C1 segment of cervical spinal cord (tissue), 14 donors: ENCODE measurements at regions not wholly inside any gene's neighbourhood (a gene's known extent, or its start where the extent isn't known, plus 50 kb on each side); places are given as distances from the start of the nearest gene placed in this dataset.
A peak's percentile ranks its signal among the peaks of the same experiment; 100 is the strongest.

Source experiments
- DNase-seq, 14 donors: peaks; one replicate each; lab custom pipeline; 2025; lab: John Stamatoyannopoulos, UW

DNA sequence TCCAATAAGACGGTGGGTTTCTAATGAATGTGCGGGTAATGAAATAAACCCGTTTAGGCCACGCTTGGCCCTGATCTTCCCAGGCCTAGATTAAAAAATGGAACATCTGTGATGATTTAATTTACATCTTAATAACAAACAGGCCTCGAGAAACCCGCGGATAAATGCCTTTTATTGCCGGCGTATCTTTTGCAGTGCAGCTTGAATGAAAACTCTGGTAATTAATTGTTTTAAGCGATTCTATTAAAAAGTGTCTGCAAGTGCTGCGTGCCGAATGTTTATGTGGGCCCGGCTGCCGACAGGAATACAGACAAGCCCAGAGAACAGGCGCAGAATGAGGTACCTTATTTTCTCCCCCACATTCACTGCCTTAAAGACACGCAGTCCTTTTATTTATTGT, 420.7 kb downstream of the MN1 start:
- no peak for DNase-seq

DNA sequence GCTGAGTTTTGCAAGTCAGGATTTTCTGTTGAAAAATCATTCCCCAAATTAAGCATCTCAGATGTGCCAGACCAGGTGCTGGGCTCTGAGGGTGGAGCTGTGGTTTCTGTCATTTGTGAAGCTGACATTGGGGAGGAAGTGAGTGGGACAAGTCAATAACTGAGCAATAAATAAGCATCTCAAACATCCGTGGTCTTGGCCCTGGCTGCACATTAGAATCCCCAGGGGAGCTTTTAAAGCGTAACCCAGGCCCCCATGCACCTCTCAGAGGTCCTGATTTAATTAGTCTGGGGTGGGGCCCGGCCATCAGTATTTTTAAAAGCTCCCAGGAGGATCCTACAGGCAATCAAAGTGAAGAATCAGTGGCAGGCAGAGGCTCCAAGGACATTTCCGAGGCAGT, 420.0 kb downstream of the MN1 start:
- no peak for DNase-seq

DNA sequence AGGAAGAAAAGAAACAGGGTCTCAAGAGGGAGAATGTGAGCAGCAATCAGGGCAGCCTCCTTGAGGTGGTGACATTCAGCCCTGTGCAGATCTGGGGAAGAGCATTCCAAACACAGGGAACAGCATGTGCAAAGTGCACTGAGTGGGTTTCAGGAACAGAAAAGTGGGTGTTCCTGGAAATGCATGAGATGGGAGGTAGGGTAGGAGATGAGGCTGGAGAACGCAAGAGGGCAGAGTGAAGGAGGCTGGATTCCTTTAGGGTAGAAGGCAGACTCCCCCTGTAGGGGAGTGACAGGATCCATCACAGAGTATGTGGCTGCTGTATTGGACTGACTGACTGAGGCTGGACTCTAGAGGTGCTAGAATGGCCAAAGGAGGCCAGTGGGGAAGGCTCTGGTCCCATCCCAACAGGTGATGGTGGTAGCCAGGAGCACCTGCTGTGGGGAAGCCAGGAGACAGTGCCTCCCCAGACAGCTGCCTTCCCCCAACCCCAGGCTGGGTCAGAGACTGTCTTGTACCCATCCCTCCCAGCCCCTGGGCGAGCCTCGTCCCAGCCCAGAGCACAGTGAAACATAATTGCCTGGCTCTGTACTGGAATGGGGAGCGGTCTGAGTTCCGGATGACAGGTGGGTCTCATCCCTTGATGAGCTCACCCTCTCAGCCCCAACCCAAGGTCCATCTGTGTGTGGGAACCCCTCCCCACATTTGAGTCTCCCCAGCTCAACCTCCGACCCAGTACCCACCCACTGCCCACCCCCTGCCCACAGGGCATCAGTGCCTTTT, 419.4 kb downstream of the MN1 start:
- DNase-seq, result no peak

DNA sequence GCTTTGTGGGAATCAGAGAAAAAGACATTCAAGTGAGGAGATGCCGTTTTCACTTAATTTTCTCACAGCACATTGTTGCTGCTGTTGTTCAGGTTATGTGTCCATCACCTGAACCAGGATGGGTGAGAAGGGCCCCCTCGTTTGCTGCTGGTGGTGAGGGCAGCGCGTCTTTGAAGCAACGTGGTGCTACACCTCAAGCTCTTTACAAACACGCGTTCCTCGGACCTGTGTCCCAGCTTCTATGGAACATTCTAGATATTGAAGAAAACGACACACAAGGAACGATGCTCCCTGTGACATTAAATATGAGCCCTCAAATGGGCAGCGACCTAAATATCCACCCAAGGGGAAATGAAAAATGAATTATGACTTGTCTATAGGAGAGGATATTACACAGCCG, 418.6 kb downstream of the MN1 start:
- DNase-seq, result no peak

DNA sequence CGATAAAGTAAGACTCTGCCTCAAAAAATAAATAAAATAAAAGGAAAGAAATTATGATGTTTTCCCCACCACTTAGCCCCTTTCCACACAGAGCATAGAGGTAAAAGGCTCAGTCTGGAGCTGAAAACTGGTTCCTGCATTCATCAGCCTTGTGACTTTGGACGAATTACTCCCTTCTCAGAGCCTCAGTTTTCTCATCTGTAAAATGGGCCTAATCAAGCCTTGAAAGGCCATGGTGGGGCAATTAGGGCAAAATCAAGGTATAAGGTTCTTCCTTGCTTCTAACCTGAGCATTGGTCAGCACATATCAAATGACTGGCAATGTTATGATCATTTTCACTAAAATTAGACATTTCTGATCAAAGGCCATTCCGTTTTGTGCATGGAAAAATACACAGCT, 417.7 kb downstream of the MN1 start:
- DNase-seq, result no peak

DNA sequence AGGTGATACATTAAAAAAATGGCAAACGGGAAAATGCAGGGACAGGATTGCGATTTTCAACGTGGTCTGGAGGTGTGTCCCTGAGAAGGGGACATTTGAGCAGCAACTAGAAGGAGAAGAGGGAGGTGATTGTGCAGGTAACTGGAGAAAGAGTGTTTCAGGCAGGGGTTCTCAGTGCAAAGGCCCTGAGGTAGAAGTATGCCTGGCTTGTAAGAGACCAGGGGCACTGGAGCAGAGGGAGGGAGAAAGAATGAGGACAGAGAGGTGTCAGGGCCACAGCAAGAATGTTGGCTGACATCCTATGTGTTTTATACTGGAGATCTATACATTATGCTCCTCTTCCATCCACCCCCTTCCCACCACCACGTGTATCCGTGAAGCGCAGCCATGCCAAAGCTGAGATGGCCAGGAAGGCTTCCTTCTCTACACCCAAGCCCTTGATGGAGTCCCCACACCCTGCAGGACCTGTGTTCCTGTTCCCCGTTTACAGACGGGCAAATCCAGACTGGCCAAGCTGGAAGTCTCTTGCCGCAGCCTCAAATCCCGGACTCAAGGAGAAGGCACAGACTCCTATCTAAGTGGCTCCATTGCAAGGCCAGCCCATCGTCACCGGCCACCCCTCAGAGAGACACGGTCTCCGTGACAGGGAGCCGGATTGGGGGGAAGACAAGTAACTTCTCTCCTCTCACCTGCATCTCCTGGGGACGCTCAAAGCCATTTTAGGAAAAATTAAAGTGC, 416.1 kb downstream of the MN1 start:
- DNase-seq, result no peak

DNA sequence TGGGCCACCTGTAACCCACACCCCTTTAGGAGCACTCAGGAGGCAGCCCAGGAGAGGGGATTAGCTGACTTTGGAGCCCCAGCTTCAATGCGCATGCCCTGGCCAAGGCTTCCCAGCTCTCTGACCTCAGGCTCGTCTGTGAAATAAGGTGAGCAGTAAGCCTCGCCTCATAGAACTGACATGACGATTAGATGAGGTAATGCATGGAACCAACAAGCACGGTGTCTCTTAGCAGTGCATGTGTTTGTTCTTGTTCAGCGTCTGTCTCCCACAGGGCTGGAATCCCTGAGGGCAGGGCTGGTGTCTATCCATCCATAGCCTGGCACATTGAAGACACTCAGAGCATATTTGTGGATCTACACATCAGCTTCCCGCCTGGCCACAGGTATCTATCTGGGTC, 415.4 kb downstream of the MN1 start:
- DNase-seq, result no peak

DNA sequence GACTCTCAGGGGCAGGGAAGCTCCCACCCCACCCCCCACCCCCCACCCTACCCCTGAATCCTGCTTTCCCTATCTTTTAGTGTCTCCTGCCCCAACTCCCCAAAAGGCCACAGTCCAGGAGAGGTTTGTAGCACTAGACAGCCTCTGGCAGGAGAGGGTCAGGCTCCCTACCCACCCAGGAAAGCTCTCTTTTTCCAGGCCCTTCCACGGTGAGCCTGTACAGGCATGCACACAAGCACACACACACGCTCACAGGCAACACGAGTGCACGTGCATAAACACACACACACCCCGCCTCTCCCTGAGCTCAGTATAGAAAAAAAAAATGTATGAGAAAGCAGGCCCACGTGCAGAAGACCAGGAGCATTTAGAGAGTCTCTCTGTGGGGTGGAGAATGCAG, 414.0 kb downstream of the MN1 start:
- no peak for DNase-seq

DNA sequence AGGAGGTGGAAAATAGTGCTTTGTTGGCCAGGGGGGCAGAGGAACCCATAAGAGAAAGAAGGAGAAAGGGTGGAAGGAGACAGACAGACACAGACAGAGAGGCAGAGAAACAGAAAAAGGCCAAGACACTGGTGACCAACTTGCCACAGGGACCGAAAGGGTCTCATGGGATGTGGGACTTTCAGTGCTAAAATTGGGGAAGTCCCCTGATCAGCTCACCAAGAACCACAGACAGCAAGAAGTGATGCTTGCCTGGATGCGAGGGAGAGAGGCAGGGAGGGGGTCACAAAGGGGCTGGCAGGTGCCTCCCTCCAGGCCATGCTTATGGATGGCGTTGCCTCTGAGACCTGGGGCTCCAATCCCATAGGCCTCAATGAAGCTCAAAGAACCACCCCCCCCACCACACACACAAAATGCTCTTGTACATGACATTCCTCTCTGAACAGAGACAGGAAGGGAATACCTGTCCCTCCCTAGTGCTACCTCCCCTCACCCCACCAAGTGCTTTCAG, 413.4 kb downstream of the MN1 start:
- no peak for DNase-seq

DNA sequence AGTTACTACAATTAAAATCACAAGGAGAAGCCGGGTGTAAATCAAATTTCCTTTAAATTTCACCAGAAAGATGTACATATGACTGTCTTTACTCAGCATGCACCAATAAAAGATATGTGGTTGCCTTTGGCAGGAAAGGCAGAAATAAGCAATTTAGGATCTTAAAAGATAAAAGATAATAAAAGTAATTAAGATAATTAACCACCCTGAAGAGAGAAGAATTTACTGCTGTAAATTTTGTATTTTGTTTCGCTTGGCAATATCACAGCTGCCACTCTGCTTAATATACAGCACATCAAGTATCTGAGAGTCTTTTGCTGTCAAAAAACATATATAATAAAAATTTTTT, 411.9 kb downstream of the MN1 start:
- DNase-seq, result no peak

DNA sequence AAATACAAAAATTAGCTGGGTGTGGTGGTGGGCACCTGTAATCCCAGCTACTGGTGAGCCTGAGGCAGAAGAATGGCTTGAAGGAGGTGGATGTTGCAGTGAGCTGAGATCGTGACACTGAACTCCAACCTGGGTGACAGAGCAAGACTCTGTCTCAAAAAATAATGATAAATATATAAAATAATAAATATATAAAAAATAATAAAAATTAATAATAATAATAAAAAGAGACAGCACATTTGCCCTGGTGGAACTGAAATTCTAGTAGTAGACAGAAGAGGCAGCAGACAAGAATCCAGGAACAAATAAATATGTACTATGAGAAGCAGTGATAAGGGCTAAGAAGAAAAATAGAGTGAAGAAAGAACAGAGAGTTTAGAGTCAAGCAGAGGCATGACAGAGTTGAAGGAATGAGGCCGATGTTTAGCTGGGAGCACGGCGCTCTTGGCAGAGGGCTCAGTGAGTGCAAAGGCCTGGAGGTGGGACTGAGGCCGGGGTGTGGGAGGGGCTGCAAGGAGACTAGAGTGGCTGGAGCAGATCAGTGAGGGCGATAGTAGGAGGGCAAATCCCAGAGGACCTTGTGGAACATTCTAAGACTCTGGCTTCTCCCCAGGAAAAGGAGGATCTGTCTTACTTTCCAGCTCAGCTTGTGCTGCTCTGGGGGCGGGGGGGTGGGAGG, 410.3 kb downstream of the MN1 start:
- no peak for DNase-seq

DNA sequence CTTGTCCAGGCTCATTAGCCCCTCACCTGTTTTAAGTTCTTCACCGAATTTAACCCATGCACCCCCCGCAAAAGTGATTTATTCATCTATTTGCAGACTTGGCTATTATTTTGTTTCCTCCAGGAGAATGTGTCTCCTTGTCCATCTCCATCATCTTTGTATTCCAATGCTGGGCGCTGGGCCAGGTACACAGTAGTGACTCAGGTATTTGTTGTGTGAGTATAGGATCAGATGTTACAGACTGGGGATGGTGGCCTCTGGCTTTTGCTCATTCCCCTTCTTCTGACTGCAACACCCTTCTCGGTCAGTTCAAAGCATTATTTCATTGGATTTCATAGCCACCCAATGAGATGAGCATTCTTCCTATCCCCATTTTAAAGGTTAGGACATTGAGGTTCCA, 408.2 kb downstream of the MN1 start:
- no peak for DNase-seq

DNA sequence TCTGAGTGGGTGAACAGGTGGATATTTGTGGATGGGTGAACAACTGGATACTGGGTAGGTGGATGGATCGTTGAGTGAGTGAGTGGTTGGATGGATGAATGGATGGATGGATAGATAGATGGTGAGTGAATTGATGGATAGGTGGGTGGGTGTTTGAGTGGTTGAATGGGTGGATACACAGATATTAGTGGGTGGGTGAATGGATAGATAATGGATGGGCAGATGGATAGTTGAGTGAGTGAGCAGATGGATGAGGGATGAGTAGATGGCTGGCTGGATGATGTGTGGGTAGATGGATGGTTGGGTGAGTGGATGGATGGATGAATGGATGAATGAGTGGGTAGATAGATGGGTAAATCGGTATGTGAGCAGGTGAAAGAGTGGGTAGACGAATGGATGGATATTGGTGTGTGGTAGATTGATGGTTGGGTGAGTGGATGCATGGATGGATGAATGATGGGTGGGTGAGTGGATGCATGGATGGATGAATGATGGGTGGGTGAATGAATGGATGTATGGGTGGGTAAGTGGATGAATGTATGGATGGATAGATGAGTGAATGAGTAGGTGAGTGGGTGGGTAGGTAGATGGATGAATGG, 406.7 kb downstream of the MN1 start:
- DNase-seq, result no peak

DNA sequence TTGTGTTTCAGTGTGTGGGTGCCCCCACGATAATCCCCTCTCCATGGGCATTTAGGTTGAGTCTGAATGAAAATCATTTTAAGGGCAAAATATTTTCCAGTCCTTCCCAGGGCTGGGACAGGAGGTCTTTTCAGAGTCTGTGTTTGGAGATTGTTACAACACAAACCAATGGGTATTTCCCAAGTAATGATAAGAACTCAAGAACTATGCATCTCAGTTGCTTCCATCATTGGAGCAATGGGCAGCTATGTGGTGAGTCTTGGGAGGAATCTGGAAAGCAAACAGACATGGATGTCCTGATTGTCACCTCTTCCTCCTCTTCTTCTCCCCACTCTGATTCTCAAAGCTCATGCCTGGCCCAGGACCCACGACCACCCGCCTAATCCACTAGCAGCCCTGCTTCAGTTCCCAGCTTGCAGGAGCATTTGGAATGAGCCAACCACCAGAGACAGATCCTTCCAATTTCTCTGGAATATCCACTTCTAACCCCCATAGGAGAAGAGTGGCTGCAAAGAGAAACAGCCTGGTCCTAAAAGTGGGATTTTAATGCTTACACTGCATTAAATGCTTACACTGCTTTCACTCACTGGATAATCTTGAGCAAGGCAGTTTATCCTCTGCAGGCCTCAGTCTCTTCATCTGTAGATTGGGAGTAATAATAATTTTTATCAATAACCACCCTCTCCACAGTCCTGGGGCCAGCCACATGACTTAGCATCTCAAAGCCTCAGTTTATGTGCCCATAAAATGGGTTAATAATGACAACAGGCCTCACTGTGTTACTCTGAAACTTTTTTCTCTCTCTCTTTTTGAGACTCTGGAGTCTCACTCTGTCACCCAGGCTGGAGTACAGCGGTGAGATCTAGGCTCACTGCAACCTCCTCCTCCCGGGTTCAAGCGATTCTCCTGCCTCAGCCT, 404.3 kb downstream of the MN1 start:
- no peak for DNase-seq

DNA sequence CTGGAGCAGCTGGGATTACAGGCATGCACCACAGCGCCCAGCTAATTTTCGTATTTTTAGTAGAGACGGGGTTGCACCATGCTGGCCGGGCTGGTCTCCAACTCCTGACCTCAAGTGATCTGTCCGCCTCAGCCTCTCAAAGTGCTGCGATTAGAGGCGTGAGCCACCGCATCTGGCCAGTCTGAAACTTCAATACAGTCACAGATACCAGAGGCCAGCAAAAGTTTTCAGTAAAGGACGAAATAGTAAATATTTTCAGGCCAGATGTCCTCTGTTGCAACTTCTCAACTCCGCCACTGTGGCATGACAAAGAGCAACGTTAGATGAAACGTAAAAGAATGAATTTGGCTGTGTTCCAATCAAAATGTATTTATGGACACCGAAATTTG, 403.6 kb downstream of the MN1 start:
- no peak for DNase-seq

DNA sequence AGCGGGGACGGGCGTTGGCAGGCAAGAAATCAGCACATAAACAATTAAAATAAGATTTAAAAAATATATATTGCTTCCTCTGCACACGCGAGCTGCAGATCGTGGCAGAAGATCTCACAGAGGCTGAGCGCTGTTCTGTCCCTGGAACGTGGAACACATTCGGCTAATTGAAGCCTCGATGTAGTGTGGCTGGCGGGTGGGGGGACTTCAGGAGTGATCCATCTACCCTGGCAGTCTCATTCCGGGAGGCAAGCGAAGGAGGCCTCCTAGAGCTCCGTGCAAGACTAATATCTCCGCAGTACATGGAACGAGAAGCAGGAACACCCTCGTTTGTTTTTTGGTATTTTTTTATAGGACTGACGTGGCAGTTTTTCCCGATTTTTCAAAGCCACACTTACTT, 402.4 kb downstream of the MN1 start:
- no peak for DNase-seq

DNA sequence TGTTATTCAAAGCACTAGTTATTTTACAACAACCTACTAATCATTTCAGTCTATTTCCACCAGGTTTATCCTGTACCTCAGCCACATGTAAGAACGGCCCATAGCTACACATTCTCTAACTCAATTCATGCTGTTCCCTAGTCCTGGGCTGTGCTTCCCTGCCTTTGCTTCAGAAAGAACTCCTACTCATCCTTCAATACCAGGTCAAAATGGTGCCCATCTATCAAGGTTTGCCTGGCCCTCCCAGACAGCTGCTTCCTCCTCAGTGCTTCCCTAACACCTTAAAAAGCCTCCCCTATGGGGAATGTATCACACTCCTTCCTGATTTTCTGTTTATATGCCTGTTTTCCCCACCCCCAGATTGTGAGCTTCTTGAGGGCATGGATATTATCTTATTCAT, 400.7 kb downstream of the MN1 start:
- no peak for DNase-seq

DNA sequence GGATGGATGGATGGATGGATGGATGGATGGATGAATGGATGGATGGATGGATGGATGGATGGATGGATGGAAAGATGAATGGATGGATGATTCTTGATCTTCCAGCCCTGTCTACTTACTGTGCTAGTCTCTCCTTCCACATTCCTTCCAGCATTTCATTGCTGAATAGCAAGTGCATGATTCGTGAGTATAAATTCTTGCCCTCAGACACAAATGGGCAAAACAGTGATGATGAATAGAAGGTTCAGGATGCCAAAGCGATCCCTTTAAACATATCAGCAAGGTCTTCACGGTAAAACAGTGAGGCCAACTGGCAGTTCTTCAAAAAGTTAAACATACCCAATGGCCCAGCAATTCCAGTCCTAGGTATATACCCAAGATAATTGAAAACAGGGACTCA, 400.2 kb downstream of the MN1 start:
- DNase-seq, result no peak

DNA sequence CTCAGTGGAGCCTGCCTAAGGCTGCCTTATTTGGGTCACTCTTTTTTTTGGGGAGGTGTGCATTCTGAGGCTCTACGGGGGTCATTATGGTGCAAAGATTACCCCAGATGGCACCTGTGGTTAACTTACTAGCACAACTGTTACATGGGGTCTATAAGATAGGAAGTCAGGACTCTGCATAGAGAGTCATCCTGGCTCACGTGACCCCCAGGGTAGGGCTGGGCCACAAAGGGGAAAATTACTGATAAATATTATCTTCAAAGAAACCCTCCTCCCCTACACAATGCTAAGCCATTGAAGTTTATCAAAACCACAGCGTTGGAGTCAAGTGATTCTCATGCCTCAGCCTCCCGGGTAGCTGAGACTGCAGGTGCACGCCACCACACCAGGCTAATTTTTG, 397.1 kb downstream of the MN1 start:
- no peak for DNase-seq

DNA sequence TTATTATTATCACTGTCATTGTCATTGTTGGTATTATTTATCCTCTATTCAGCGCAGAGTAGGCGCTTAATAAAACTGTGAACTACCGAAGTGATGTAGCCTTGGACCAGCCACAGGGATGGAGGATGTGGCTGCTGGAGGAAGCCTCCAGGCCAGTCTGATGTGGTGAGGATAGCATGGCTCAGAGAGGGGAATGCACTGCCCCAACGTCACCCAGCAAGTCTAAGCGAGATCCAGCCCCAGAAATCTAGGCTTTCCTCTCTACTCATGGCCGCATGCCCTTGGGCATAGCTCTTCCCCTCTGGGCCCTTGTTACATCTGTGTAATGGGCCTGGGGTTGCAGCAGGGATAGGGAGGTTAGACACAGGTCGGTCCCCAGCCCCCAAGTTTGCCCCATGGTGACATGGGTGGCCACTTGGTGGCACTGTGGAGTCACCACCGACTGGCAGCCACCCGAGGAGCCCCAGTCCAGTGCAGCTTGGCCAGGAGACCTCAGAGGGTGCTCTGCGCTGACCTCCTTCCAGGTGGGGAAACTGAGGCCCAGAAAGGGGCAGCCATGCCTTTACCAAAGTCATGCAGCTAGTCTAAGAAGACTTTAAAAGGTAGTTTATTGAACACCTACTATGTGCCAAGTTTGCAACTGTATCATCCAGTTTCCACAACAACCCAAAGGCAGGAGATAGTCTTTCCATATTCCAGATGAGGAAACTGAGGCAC, 395.7 kb downstream of the MN1 start:
- peak in 4 of 14 donors; percentile 6 to 24 (median 10) for DNase-seq
